Vagina (tissue), 2 donors: ENCODE measurements at regions not wholly inside any gene's neighbourhood (a gene's known extent, or its start where the extent isn't known, plus 50 kb on each side); places are given as distances from the start of the nearest gene placed in this dataset.

Experiments used
- DNase-seq, 2 donors: peaks; one replicate each; pipeline ENCODE4 v3.0.0-alpha.2; 2017; ENCODE audit errors: extremely low spot score in 2 of 2
- H3K27ac ChIP-seq: fragments of 200-600 bp; sonication (generic); one replicate; pipeline ENCODE4 v1.5.1; 2019
- H3K27me3 ChIP-seq: fragments of 200-600 bp; sonication (generic); one replicate; pipeline ENCODE4 v1.5.1; 2019
- H3K36me3 ChIP-seq, 2 donors: fragments of 200-600 bp; sonication (generic); one replicate each; pipeline ENCODE4 v1.5.1; 2017 to 2019
- H3K4me1 ChIP-seq: fragments of 200-600 bp; sonication (generic); one replicate; pipeline ENCODE4 v1.5.1; 2019
- H3K4me3 ChIP-seq, 2 donors: fragments of 200-600 bp; sonication (generic); 1 replicate in 1 of 2; 2 replicates in 1 of 2; pipeline ENCODE4 v1.5.1; 2016 to 2019
- H3K9me3 ChIP-seq: fragments of 200-600 bp; sonication (generic); one replicate; pipeline ENCODE4 v1.5.1; 2019
- POLR2A ChIP-seq, 2 donors: fragments of 450-650 bp; IDR thresholded peaks; one replicate each; pipeline ENCODE4 v1.6.1; 2017; ENCODE audit warnings: antibody characterized with exemption in 2 of 2, mild to moderate bottlenecking in 2 of 2, moderate library complexity in 2 of 2
- POLR2AphosphoS5 ChIP-seq, 2 donors: sonication (generic); formaldehyde crosslinking; IDR thresholded peaks; one replicate each; pipeline ENCODE4 v1.9.0; 2017; ENCODE audit warnings: antibody characterized with exemption in 2 of 2, mild to moderate bottlenecking in 2 of 2, low read depth in 1 of 2; ENCODE audit not compliant: insufficient read depth in 1 of 2
- intact Hi-C: fragments of 100-400 bp; cut with DNase I; formaldehyde crosslinking; loops from one replicate; pipeline ENCODE4 v1.15.1; 2023
- TF ChIP-seq, protein P1 (sequence below), 3 experiments: fragments of 450-650 bp in 2 of 3; fragments of 200-600 bp in 1 of 3; sonication (generic) in 1 of 3; IDR thresholded peaks; one replicate each; pipeline ENCODE4 v1.5.1; 2017 to 2019; ENCODE audit warnings: antibody characterized with exemption in 3 of 3, mild to moderate bottlenecking in 2 of 3, moderate library complexity in 2 of 3

DNA sequence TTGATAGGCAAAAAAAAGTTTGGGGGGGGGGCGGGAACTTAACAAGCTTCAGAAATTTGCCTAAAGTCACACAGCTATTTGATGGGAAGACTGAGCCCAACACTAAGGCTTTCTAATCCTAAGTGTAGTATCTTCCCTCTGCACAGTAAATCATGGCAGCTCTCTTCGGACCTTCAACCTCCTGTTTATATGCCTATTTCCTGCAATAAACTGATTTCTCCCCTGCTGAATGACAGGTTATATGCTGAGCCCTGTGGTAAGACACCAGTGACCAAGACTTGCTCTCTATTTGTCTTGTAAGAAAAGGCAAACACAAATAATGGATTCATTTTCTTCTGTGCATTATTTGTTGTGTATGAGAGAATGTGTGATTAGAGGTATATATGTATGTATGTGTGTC is 355.8 kb upstream of the ARRDC4 start:
- H3K27ac ChIP-seq: no peak overlapping the region
- TF ChIP-seq POLR2AphosphoS5 (IDR thresholded peaks at IDR 0.05; ENCODE audit: insufficient read depth in 1 of 2, low read depth in 1 of 2) (no peak), POLR2A (IDR thresholded peaks at IDR 0.05) (no peak)
- TF ChIP-seq, protein P1, sequence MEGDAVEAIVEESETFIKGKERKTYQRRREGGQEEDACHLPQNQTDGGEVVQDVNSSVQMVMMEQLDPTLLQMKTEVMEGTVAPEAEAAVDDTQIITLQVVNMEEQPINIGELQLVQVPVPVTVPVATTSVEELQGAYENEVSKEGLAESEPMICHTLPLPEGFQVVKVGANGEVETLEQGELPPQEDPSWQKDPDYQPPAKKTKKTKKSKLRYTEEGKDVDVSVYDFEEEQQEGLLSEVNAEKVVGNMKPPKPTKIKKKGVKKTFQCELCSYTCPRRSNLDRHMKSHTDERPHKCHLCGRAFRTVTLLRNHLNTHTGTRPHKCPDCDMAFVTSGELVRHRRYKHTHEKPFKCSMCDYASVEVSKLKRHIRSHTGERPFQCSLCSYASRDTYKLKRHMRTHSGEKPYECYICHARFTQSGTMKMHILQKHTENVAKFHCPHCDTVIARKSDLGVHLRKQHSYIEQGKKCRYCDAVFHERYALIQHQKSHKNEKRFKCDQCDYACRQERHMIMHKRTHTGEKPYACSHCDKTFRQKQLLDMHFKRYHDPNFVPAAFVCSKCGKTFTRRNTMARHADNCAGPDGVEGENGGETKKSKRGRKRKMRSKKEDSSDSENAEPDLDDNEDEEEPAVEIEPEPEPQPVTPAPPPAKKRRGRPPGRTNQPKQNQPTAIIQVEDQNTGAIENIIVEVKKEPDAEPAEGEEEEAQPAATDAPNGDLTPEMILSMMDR (IDR thresholded peaks at IDR 0.05): no peak
- H3K4me1 ChIP-seq: no peaks in the 10 kb centered on the region

DNA sequence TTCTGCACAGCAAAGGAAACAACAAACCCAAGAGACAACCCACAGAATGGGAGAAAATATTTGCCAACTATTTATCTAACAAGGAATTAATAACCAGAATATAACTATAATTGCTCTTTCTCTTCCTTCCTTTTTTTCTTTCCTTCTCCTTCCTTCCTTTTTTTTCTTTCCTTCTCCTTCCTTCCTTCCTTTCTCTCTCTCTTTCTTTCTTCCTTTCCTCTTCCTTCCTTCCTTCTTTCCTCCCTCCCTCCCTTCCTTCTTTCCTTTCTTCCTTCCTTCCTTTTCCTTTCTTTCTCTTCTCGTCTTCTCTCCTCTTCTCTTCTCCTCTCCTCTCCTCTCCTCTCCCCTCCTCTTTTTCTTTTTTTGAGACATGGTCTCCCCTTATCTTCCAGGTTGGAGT is 345.4 kb upstream of the ARRDC4 start:
- Histone ChIP-seq H3K36me3 (no peaks in the 10 kb centered on the region), H3K27ac (no peak overlapping the region), H3K9me3 (no peaks in the 10 kb centered on the region), H3K27me3 (no peaks in the 10 kb centered on the region), H3K4me3 (no peak overlapping the region), H3K4me1 (no peaks in the 10 kb centered on the region)
- TF ChIP-seq POLR2A (IDR thresholded peaks at IDR 0.05) (no peak), POLR2AphosphoS5 (IDR thresholded peaks at IDR 0.05; ENCODE audit: insufficient read depth in 1 of 2, low read depth in 1 of 2) (no peak)
- TF ChIP-seq, protein P1 (IDR thresholded peaks at IDR 0.05): no peak
- no peak for DNase-seq
- intact Hi-C loops: no loop called here

More for the DNA sequence above, 355.8 kb upstream of the ARRDC4 start:
- Histone ChIP-seq H3K4me3 (no peak overlapping the region), H3K9me3 (no peaks in the 10 kb centered on the region), H3K36me3 (no peaks in the 10 kb centered on the region), H3K27me3 (no peaks in the 10 kb centered on the region)
- intact Hi-C loops: no loop called here
- DNase-seq: no peak

- no peak for TF ChIP-seq POLR2AphosphoS5 (IDR thresholded peaks at IDR 0.05; ENCODE audit: insufficient read depth in 1 of 2, low read depth in 1 of 2)
- TF ChIP-seq, protein P1 (IDR thresholded peaks at IDR 0.05): no peak
- TF ChIP-seq POLR2A (IDR thresholded peaks at IDR 0.05): no peak
- Histone ChIP-seq H3K4me1 (no peaks in the 10 kb centered on the region), H3K4me3 (no peak overlapping the region), H3K27ac (no peak overlapping the region), H3K27me3 (no peaks in the 10 kb centered on the region), H3K9me3 (no peaks in the 10 kb centered on the region), H3K36me3 (no peaks in the 10 kb centered on the region)
- intact Hi-C loops: no loop called here
- no peak for DNase-seq
Measured at GRCh38 chr15:97623091-97623661, 337.3 kb upstream of the ARRDC4 start.

GRCh38 chr15:97627634-97628033 is 332.9 kb upstream of the ARRDC4 start:
- no peak for DNase-seq
- no peaks in the 10 kb centered on the region for H3K9me3 ChIP-seq
- no peaks in the 10 kb centered on the region for H3K36me3 ChIP-seq
- intact Hi-C loops: no loop called here
- TF ChIP-seq POLR2A (IDR thresholded peaks at IDR 0.05) (no peak), POLR2AphosphoS5 (IDR thresholded peaks at IDR 0.05; ENCODE audit: insufficient read depth in 1 of 2, low read depth in 1 of 2) (no peak)
- TF ChIP-seq, protein P1 (IDR thresholded peaks at IDR 0.05): no peak
- no peaks in the 10 kb centered on the region for H3K27me3 ChIP-seq
- H3K27ac ChIP-seq: no peak overlapping the region
- no peaks in the 10 kb centered on the region for H3K4me1 ChIP-seq
- no peak overlapping the region for H3K4me3 ChIP-seq

- Histone ChIP-seq H3K27me3 (no peaks in the 10 kb centered on the region), H3K36me3 (no peaks in the 10 kb centered on the region), H3K4me1 (no peaks in the 10 kb centered on the region), H3K9me3 (no peaks in the 10 kb centered on the region), H3K4me3 (no peak overlapping the region), H3K27ac (no peak overlapping the region)
- no peak for DNase-seq
- TF ChIP-seq POLR2AphosphoS5 (IDR thresholded peaks at IDR 0.05; ENCODE audit: insufficient read depth in 1 of 2, low read depth in 1 of 2) (no peak), POLR2A (IDR thresholded peaks at IDR 0.05) (no peak)
- TF ChIP-seq, protein P1 (IDR thresholded peaks at IDR 0.05): no peak
- intact Hi-C loops: no loop called here
Measured at GRCh38 chr15:97645758-97646157, 314.7 kb upstream of the ARRDC4 start.
